HepG2 (cell line): ENCODE measurements at regions not wholly inside any gene's neighbourhood (a gene's known extent, or its start where the extent isn't known, plus 50 kb on each side); places are given as distances from the start of the nearest gene placed in this dataset.
A peak's percentile ranks its signal among the peaks of the same experiment; 100 is the strongest.

Experiments used
- ATAC-seq: fragments of 200-7000 bp; cut with Tn5 transposase; 3 replicates; pipeline ENCODE4 v1.9.1; 2020; ENCODE audit warnings: mild to moderate bottlenecking, moderate library complexity
- BruUV-seq: library from RNA; stranded (reverse); fragments of 400-500 nt; replicated peaks from 2 replicates; lab custom pipeline; 2021; lab: Mats Ljungman, UMichigan
- CTCF ChIA-PET: fragments of 300-600 bp; formaldehyde crosslinking; extraction: SDS; loops from one replicate; lab custom pipeline; 2021; ENCODE audit warnings: low total read pairs, inconsistent platforms, low intra/inter-chr PET ratio; lab: Yijun Ruan, JAX
- POLR2A ChIA-PET: fragments of 350-600 bp; sonication (Branson Sonifier 250); formaldehyde crosslinking; loops from one replicate; lab custom pipeline; 2020; ENCODE audit warnings: antibody characterized with exemption, inconsistent platforms; lab: Yijun Ruan, JAX
- DNase-seq: peaks from one replicate; pipeline ENCODE4 v3.0.0-alpha.2; 2015; ENCODE audit warnings: low spot score
- FAIRE-seq: peaks from 3 replicates; lab custom pipeline; 2011; peaks lifted over from hg19 to GRCh38; lab: Jason Lieb, UNC
- H2AFZ ChIP-seq: one replicate; pipeline ENCODE4 v1.6.1; 2011; ENCODE audit warnings: low read length, inconsistent platforms
- H3K27ac ChIP-seq: fragments of 300-600 bp; 3 replicates; pipeline ENCODE4 v1.8.0; 2011; ENCODE audit warnings: mixed run types, mild to moderate bottlenecking, mixed read lengths, low read length, inconsistent platforms; ENCODE audit not compliant: insufficient read depth; ENCODE audit errors: extremely low read length
- H3K27me3 ChIP-seq, 2 experiments: fragments of 200-600 bp in 1 of 2; 2 replicates in 1 of 2; 3 replicates in 1 of 2; pipeline versions ENCODE4 v1.6.0 to v1.8.0; 2011; ENCODE audit warnings: low read length in 2 of 2, mild to moderate bottlenecking in 2 of 2, moderate library complexity in 2 of 2, inconsistent platforms in 1 of 2; ENCODE audit not compliant: insufficient read depth in 2 of 2, control insufficient read depth in 1 of 2
- H3K36me3 ChIP-seq, 2 experiments: fragments of 200-600 bp in 1 of 2; replicated peaks in 1 of 2; 2 replicates in 1 of 2; 3 replicates in 1 of 2; pipeline versions ENCODE4 v1.5.1 to v1.8.0; 2011; ENCODE audit warnings: low read length in 2 of 2, inconsistent platforms in 1 of 2; ENCODE audit not compliant: insufficient read depth in 2 of 2, control insufficient read depth in 1 of 2
- H3K4me1 ChIP-seq: 2 replicates; pipeline ENCODE4 v1.5.1; 2012; ENCODE audit warnings: low read length, inconsistent platforms; ENCODE audit not compliant: insufficient read depth
- H3K4me2 ChIP-seq: 2 replicates; pipeline ENCODE4 v1.6.0; 2011; ENCODE audit warnings: low read depth, low read length, inconsistent platforms
- H3K4me3 ChIP-seq, 3 experiments: fragments of 200-600 bp in 1 of 3; sonication (generic), shearing (Covaris generic) in 1 of 3; replicated peaks in 1 of 3; 2 replicates each; pipeline ENCODE4 v1.5.1; 2011 to 2016; ENCODE audit warnings: low read length in 3 of 3, inconsistent platforms in 2 of 3, low read depth in 2 of 3, mild to moderate bottlenecking in 2 of 3, control low read depth in 1 of 3, mixed read lengths in 1 of 3; ENCODE audit not compliant: insufficient read depth in 1 of 3
- H3K79me2 ChIP-seq: one replicate; pipeline ENCODE4 v1.6.1; 2011; ENCODE audit warnings: low read length, inconsistent platforms; ENCODE audit not compliant: insufficient read depth
- H3K9ac ChIP-seq: 2 replicates; pipeline ENCODE4 v1.6.0; 2011; ENCODE audit warnings: mild to moderate bottlenecking, low read depth, low read length, inconsistent platforms; ENCODE audit not compliant: insufficient read depth
- H3K9me3 ChIP-seq: 2 replicates; pipeline ENCODE4 v1.5.1; 2012; ENCODE audit warnings: mild to moderate bottlenecking, low read length
- H4K20me1 ChIP-seq: 2 replicates; pipeline ENCODE4 v1.6.0; 2011; ENCODE audit warnings: inconsistent platforms, mild to moderate bottlenecking, low read length, moderate library complexity; ENCODE audit not compliant: insufficient read depth
- ATF7 ChIP-seq, 2 experiments: fragments of 450-650 bp in 1 of 2; sonication (generic) in 1 of 2; formaldehyde crosslinking in 1 of 2; IDR thresholded peaks; 2 replicates each; pipeline versions ENCODE4 v1.4.0 to v1.6.1; 2016 to 2020; ENCODE audit warnings: antibody characterized with exemption in 1 of 2, mild to moderate bottlenecking in 1 of 2, missing genetic modification reagents in 1 of 2
- CREB1 ChIP-seq, 2 experiments: fragments of 450-650 bp in 1 of 2; IDR thresholded peaks; 2 replicates each; pipeline ENCODE4 v1.6.1; 2016 to 2017; ENCODE audit warnings: control low read depth in 1 of 2, mild to moderate bottlenecking in 1 of 2, missing compliant biosample characterization in 1 of 2, missing genetic modification characterization in 1 of 2
- GZF1 ChIP-seq: sonication (generic); formaldehyde crosslinking; IDR thresholded peaks from 2 replicates; pipeline ENCODE4 v1.5.1; 2020; ENCODE audit warnings: mild to moderate bottlenecking, missing genetic modification reagents
- ISL2 ChIP-seq: sonication (generic); formaldehyde crosslinking; IDR thresholded peaks from 2 replicates; pipeline ENCODE4 v1.5.0; 2020; ENCODE audit warnings: missing genetic modification reagents
- U2AF2 ChIP-seq: fragments of 200-400 bp; formaldehyde crosslinking; IDR thresholded peaks from 2 replicates; pipeline ENCODE4 v1.6.1; 2017; ENCODE audit warnings: low read depth, mild to moderate bottlenecking, low read length
- ZFX ChIP-seq: sonication (generic); formaldehyde crosslinking; IDR thresholded peaks from 2 replicates; pipeline ENCODE4 v1.4.0; 2020; ENCODE audit warnings: mild to moderate bottlenecking, low read depth, missing genetic modification reagents, moderate library complexity
- ZNF329 ChIP-seq: sonication (generic); formaldehyde crosslinking; IDR thresholded peaks from 2 replicates; pipeline ENCODE4 v1.9.0; 2021; ENCODE audit warnings: low read depth, mild to moderate bottlenecking, missing genetic modification reagents
- ZNF557 ChIP-seq: sonication (generic); formaldehyde crosslinking; IDR thresholded peaks from 2 replicates; pipeline ENCODE4 v1.4.0; 2020; ENCODE audit warnings: missing genetic modification reagents
- ZNF598 ChIP-seq: sonication (generic); formaldehyde crosslinking; IDR thresholded peaks from 2 replicates; pipeline ENCODE4 v1.5.1; 2020; ENCODE audit warnings: mild to moderate bottlenecking, missing genetic modification reagents, borderline replicate concordance
- WGBS: methylation state at CpG from one replicate; pipeline ENCODE4 v1.1.6; 2017; ENCODE audit warnings: low lambda C conversion rate; 5-methylcytosine and 5-hydroxymethylcytosine counted together
- in situ Hi-C: cut with HindIII; loops from 2 replicates; pipeline ENCODE4 v1.10.0; 2017; ENCODE audit warnings: low pct_unique_long_range_greater_than_20kb; ENCODE audit not compliant: extremely low pct_ligation_motif_present
- intact Hi-C: fragments of 100-400 bp; cut with micrococcal nuclease; formaldehyde crosslinking; loops from one replicate; pipeline ENCODE4 v1.10.0; 2022; ENCODE audit not compliant: unreplicated experiment
- TF ChIP-seq, protein P1 (sequence below): sonication (generic); formaldehyde crosslinking; IDR thresholded peaks from 2 replicates; pipeline ENCODE4 v1.4.0; 2020; ENCODE audit warnings: missing genetic modification reagents, borderline replicate concordance
- TF ChIP-seq, protein P2 (sequence below): IDR thresholded peaks from 2 replicates; pipeline ENCODE4 v1.6.1; 2016; ENCODE audit warnings: mild to moderate bottlenecking
- TF ChIP-seq, protein P3 (sequence below): sonication (generic); formaldehyde crosslinking; IDR thresholded peaks from 2 replicates; pipeline ENCODE4 v1.5.1; 2020; ENCODE audit warnings: mild to moderate bottlenecking, moderate library complexity, missing genetic modification reagents

- TF ChIP-seq ZNF329 (CRISPR knock-in tag), result no peak
- TF ChIP-seq, protein P1, sequence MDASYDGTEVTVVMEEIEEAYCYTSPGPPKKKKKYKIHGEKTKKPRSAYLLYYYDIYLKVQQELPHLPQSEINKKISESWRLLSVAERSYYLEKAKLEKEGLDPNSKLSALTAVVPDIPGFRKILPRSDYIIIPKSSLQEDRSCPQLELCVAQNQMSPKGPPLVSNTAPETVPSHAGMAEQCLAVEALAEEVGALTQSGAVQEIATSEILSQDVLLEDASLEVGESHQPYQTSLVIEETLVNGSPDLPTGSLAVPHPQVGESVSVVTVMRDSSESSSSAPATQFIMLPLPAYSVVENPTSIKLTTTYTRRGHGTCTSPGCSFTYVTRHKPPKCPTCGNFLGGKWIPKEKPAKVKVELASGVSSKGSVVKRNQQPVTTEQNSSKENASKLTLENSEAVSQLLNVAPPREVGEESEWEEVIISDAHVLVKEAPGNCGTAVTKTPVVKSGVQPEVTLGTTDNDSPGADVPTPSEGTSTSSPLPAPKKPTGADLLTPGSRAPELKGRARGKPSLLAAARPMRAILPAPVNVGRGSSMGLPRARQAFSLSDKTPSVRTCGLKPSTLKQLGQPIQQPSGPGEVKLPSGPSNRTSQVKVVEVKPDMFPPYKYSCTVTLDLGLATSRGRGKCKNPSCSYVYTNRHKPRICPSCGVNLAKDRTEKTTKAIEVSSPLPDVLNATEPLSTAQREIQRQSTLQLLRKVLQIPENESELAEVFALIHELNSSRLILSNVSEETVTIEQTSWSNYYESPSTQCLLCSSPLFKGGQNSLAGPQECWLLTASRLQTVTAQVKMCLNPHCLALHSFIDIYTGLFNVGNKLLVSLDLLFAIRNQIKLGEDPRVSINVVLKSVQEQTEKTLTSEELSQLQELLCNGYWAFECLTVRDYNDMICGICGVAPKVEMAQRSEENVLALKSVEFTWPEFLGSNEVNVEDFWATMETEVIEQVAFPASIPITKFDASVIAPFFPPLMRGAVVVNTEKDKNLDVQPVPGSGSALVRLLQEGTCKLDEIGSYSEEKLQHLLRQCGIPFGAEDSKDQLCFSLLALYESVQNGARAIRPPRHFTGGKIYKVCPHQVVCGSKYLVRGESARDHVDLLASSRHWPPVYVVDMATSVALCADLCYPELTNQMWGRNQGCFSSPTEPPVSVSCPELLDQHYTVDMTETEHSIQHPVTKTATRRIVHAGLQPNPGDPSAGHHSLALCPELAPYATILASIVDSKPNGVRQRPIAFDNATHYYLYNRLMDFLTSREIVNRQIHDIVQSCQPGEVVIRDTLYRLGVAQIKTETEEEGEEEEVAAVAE (CRISPR knock-in tag), result no peak
- TF ChIP-seq ZNF557 (CRISPR knock-in tag), result no peak
- TF ChIP-seq, protein P2, sequence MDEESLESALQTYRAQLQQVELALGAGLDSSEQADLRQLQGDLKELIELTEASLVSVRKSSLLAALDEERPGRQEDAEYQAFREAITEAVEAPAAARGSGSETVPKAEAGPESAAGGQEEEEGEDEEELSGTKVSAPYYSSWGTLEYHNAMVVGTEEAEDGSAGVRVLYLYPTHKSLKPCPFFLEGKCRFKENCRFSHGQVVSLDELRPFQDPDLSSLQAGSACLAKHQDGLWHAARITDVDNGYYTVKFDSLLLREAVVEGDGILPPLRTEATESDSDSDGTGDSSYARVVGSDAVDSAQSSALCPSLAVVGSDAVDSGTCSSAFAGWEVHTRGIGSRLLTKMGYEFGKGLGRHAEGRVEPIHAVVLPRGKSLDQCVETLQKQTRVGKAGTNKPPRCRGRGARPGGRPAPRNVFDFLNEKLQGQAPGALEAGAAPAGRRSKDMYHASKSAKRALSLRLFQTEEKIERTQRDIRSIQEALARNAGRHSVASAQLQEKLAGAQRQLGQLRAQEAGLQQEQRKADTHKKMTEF (CRISPR knock-in tag), result no peak
- TF ChIP-seq ISL2 (CRISPR knock-in tag), result no peak
Measured at GRCh38 chr6:125574604-125575003, 174.8 kb upstream of the HEY2 start (continued).

DNA sequence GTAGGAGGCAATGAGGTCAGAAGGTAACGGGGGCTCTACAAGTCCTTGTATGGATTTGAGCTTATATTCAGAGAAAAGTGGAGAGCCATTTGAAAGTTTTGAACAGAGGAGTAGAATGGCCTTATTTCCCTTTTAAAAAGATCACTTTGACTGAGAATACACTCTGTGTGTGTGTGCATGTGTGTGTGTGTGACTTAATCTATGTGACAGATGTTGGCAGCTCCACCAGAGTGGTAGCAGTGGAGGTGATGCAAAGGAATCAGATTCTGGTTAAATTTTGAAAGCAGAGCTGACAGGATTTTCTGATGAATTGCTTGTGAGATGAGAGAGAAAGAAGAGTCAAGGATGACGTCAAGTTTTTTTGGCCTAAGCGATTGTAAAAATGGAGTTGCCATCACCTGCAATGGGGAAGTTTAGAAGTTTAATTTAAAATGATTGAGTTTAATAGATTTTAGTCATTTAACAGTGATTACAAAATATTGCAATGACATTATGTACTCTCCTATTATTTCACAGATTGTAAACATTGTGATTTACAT, 172.2 kb upstream of the HEY2 start:
- Histone ChIP-seq H3K4me3 (no peak overlapping the region), H3K9me3 (no peaks in the 10 kb centered on the region), H3K27ac (no peak overlapping the region), H3K27me3 (0 out of 5 replicates have a peak, but pooled peaks cover 0 to 3% of the 10 kb centered on the region in 2 experiments), H3K36me3 (no peaks in the 10 kb centered on the region), H3K79me2 (no peaks in the 10 kb centered on the region), H3K9ac (no peak overlapping the region), H2AFZ (no peak overlapping the region), H3K4me2 (no peak overlapping the region), H3K4me1 (no peaks in the 10 kb centered on the region), H4K20me1 (no peaks in the 10 kb centered on the region)
- 3% methylated on average over 3 of the region's 3 CpGs for WGBS
- no TSS peak for BruUV-seq
- ATAC-seq, result no peak
- ChIA-PET CTCF (no interaction called here), POLR2A (no interaction called here)
- TF ChIP-seq CREB1 (IDR thresholded peaks at IDR 0.05) (peak; percentile 74), CREB1 (CRISPR knock-in tag; IDR thresholded peaks at IDR 0.05) (no peak), ZNF598 (CRISPR knock-in tag) (no peak), ATF7 (IDR thresholded peaks at IDR 0.05) (peak; percentile 50), ATF7 (CRISPR knock-in tag; IDR thresholded peaks at IDR 0.05) (no peak), GZF1 (CRISPR knock-in tag) (no peak), ZFX (CRISPR knock-in tag) (no peak), U2AF2 (no peak)
- TF ChIP-seq, protein P3, sequence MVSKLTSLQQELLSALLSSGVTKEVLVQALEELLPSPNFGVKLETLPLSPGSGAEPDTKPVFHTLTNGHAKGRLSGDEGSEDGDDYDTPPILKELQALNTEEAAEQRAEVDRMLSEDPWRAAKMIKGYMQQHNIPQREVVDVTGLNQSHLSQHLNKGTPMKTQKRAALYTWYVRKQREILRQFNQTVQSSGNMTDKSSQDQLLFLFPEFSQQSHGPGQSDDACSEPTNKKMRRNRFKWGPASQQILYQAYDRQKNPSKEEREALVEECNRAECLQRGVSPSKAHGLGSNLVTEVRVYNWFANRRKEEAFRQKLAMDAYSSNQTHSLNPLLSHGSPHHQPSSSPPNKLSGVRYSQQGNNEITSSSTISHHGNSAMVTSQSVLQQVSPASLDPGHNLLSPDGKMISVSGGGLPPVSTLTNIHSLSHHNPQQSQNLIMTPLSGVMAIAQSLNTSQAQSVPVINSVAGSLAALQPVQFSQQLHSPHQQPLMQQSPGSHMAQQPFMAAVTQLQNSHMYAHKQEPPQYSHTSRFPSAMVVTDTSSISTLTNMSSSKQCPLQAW (CRISPR knock-in tag), result no peak
- DNase-seq, result no peak
- no peak for FAIRE-seq
- intact Hi-C loops (no loop called here), in situ Hi-C loops (no loop called here)
